B cell (primary cell): ENCODE measurements at regions not wholly inside any gene's neighbourhood (a gene's known extent, or its start where the extent isn't known, plus 50 kb on each side); places are given as distances from the start of the nearest gene placed in this dataset.

Experiments
- CTCF ChIP-seq: fragments of 200-600 bp; IDR thresholded peaks from one replicate; pipeline ENCODE4 v1.8.0; 2022; ENCODE audit warnings: antibody characterized with exemption, mild to moderate bottlenecking
- EZH2 ChIP-seq: IDR thresholded peaks from 2 replicates; pipeline ENCODE4 v1.6.1; 2012; ENCODE audit warnings: borderline replicate concordance, low read depth, mild to moderate bottlenecking, moderate library complexity, low read length; ENCODE audit not compliant: insufficient read depth, poor library complexity, severe bottlenecking

- TF ChIP-seq EZH2 (no peak), CTCF (no peak)
Measured at GRCh38 chr20:58003525-58003924, 224.9 kb downstream of the ANKRD60 start.
